H1 (cell line): ENCODE measurements at regions not wholly inside any gene's neighbourhood (a gene's known extent, or its start where the extent isn't known, plus 50 kb on each side); places are given as distances from the start of the nearest gene placed in this dataset.

Experiments
- KDM4A ChIP-seq: IDR thresholded peaks from one replicate; pipeline ENCODE4 v1.7.1; 2012; ENCODE audit warnings: low read depth, mild to moderate bottlenecking, moderate library complexity, low read length, inconsistent platforms; ENCODE audit not compliant: severe bottlenecking
- POLR2A ChIP-seq, 2 experiments: IDR thresholded peaks; 1 replicate in 1 of 2; 2 replicates in 1 of 2; pipeline ENCODE4 v1.6.1; 2011; ENCODE audit warnings: low read depth in 2 of 2, low read length in 2 of 2, mild to moderate bottlenecking in 2 of 2; ENCODE audit errors: control extremely low read depth in 1 of 2
- SAP30 ChIP-seq: fragments of 300-600 bp; sonication (generic); IDR thresholded peaks from 2 replicates; pipeline ENCODE4 v1.7.1; 2012; ENCODE audit warnings: low read length, moderate library complexity, mild to moderate bottlenecking, inconsistent platforms; ENCODE audit not compliant: insufficient read depth, insufficient replicate concordance
- SP4 ChIP-seq: IDR thresholded peaks from 2 replicates; pipeline ENCODE4 v1.6.1; 2012; ENCODE audit warnings: low read length, inconsistent platforms
- ZNF274 ChIP-seq: IDR thresholded peaks from 2 replicates; pipeline ENCODE4 v1.7.0; 2012; ENCODE audit warnings: low read length, borderline replicate concordance; ENCODE audit errors: extremely low read depth
- TF ChIP-seq, protein P1 (sequence below): fragments of 300-600 bp; sonication (generic); IDR thresholded peaks from 2 replicates; pipeline ENCODE4 v1.7.1; 2012; ENCODE audit warnings: low read length, moderate library complexity, mild to moderate bottlenecking, inconsistent platforms; ENCODE audit not compliant: insufficient replicate concordance
- TF ChIP-seq, protein P2 (sequence below): IDR thresholded peaks from 2 replicates; pipeline ENCODE4 v1.6.1; 2011; ENCODE audit warnings: low read depth, mild to moderate bottlenecking, low read length; ENCODE audit not compliant: insufficient read depth
- TF ChIP-seq, protein P3 (sequence below): IDR thresholded peaks from 2 replicates; pipeline ENCODE4 v1.6.1; 2012; ENCODE audit warnings: inconsistent platforms
- TF ChIP-seq, protein P4 (sequence below): IDR thresholded peaks from 2 replicates; pipeline ENCODE4 v1.6.1; 2012; ENCODE audit warnings: low read length, inconsistent platforms

DNA sequence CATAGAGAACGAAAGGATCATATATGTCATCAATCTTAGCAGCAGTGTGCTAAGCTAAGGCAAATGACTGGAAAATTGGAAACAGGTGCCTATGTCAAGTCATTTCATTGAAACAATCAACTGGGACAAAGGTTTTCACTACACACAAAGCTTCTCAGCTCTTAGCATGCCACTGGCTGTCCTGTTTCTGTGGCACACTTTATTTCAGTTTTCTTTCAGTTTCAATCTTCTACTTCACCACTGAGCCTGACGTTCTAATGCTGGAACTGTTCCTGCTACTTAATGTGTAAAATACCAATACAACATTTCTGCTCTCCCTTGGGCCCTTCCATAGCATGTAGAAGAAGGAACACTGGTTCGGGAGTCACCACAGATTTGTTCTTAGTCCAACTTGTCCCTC is 378.3 kb upstream of the FMR1 start (continued):
- TF ChIP-seq, protein P1, sequence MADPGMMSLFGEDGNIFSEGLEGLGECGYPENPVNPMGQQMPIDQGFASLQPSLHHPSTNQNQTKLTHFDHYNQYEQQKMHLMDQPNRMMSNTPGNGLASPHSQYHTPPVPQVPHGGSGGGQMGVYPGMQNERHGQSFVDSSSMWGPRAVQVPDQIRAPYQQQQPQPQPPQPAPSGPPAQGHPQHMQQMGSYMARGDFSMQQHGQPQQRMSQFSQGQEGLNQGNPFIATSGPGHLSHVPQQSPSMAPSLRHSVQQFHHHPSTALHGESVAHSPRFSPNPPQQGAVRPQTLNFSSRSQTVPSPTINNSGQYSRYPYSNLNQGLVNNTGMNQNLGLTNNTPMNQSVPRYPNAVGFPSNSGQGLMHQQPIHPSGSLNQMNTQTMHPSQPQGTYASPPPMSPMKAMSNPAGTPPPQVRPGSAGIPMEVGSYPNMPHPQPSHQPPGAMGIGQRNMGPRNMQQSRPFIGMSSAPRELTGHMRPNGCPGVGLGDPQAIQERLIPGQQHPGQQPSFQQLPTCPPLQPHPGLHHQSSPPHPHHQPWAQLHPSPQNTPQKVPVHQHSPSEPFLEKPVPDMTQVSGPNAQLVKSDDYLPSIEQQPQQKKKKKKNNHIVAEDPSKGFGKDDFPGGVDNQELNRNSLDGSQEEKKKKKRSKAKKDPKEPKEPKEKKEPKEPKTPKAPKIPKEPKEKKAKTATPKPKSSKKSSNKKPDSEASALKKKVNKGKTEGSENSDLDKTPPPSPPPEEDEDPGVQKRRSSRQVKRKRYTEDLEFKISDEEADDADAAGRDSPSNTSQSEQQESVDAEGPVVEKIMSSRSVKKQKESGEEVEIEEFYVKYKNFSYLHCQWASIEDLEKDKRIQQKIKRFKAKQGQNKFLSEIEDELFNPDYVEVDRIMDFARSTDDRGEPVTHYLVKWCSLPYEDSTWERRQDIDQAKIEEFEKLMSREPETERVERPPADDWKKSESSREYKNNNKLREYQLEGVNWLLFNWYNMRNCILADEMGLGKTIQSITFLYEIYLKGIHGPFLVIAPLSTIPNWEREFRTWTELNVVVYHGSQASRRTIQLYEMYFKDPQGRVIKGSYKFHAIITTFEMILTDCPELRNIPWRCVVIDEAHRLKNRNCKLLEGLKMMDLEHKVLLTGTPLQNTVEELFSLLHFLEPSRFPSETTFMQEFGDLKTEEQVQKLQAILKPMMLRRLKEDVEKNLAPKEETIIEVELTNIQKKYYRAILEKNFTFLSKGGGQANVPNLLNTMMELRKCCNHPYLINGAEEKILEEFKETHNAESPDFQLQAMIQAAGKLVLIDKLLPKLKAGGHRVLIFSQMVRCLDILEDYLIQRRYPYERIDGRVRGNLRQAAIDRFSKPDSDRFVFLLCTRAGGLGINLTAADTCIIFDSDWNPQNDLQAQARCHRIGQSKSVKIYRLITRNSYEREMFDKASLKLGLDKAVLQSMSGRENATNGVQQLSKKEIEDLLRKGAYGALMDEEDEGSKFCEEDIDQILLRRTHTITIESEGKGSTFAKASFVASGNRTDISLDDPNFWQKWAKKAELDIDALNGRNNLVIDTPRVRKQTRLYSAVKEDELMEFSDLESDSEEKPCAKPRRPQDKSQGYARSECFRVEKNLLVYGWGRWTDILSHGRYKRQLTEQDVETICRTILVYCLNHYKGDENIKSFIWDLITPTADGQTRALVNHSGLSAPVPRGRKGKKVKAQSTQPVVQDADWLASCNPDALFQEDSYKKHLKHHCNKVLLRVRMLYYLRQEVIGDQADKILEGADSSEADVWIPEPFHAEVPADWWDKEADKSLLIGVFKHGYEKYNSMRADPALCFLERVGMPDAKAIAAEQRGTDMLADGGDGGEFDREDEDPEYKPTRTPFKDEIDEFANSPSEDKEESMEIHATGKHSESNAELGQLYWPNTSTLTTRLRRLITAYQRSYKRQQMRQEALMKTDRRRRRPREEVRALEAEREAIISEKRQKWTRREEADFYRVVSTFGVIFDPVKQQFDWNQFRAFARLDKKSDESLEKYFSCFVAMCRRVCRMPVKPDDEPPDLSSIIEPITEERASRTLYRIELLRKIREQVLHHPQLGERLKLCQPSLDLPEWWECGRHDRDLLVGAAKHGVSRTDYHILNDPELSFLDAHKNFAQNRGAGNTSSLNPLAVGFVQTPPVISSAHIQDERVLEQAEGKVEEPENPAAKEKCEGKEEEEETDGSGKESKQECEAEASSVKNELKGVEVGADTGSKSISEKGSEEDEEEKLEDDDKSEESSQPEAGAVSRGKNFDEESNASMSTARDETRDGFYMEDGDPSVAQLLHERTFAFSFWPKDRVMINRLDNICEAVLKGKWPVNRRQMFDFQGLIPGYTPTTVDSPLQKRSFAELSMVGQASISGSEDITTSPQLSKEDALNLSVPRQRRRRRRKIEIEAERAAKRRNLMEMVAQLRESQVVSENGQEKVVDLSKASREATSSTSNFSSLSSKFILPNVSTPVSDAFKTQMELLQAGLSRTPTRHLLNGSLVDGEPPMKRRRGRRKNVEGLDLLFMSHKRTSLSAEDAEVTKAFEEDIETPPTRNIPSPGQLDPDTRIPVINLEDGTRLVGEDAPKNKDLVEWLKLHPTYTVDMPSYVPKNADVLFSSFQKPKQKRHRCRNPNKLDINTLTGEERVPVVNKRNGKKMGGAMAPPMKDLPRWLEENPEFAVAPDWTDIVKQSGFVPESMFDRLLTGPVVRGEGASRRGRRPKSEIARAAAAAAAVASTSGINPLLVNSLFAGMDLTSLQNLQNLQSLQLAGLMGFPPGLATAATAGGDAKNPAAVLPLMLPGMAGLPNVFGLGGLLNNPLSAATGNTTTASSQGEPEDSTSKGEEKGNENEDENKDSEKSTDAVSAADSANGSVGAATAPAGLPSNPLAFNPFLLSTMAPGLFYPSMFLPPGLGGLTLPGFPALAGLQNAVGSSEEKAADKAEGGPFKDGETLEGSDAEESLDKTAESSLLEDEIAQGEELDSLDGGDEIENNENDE: no peak
- TF ChIP-seq, protein P2, sequence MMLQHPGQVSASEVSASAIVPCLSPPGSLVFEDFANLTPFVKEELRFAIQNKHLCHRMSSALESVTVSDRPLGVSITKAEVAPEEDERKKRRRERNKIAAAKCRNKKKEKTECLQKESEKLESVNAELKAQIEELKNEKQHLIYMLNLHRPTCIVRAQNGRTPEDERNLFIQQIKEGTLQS: no peak
- no peak for TF ChIP-seq SAP30
- no peak for TF ChIP-seq KDM4A
- TF ChIP-seq ZNF274: no peak
- TF ChIP-seq, protein P3, sequence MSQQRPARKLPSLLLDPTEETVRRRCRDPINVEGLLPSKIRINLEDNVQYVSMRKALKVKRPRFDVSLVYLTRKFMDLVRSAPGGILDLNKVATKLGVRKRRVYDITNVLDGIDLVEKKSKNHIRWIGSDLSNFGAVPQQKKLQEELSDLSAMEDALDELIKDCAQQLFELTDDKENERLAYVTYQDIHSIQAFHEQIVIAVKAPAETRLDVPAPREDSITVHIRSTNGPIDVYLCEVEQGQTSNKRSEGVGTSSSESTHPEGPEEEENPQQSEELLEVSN: no peak
- TF ChIP-seq, protein P4, sequence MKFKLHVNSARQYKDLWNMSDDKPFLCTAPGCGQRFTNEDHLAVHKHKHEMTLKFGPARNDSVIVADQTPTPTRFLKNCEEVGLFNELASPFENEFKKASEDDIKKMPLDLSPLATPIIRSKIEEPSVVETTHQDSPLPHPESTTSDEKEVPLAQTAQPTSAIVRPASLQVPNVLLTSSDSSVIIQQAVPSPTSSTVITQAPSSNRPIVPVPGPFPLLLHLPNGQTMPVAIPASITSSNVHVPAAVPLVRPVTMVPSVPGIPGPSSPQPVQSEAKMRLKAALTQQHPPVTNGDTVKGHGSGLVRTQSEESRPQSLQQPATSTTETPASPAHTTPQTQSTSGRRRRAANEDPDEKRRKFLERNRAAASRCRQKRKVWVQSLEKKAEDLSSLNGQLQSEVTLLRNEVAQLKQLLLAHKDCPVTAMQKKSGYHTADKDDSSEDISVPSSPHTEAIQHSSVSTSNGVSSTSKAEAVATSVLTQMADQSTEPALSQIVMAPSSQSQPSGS: no peak
- TF ChIP-seq POLR2A (IDR thresholded peaks at IDR 0.05; ENCODE audit: control extremely low read depth in 1 of 2, low read depth in 2 of 2, low read length in 2 of 2): no peak
- no peak for TF ChIP-seq SP4
